GM19025 (cell line): ENCODE measurements at regions not wholly inside any gene's neighbourhood (a gene's known extent, or its start where the extent isn't known, plus 50 kb on each side); places are given as distances from the start of the nearest gene placed in this dataset.
"Not testable (repeated sequence)": the region's sequence is repeated elsewhere in the genome, so short reads cannot be mapped to it uniquely, and the experiment has no call there.

Source experiments
- ATAC-seq: cut with Tn5 transposase; IDR thresholded peaks from one replicate; pipeline ENCODE4 v1.9.1; 2021; ENCODE audit warnings: mild to moderate bottlenecking, low read depth, moderate library complexity; ENCODE audit not compliant: unreplicated experiment

- ATAC-seq = no peak
Measured at GRCh38 chr4:30117433-30117832, 602.7 kb upstream of the PCDH7 start.

GRCh38 chr4:30122711-30123110 is 597.5 kb upstream of the PCDH7 start:
- no peak for ATAC-seq

GRCh38 chr4:30124621-30125020 is 595.5 kb upstream of the PCDH7 start:
- ATAC-seq = not testable (repeated sequence)

GRCh38 chr4:30125868-30126267 is 594.3 kb upstream of the PCDH7 start:
- ATAC-seq = no peak

GRCh38 chr4:30126351-30126750 is 593.8 kb upstream of the PCDH7 start:
- ATAC-seq = no peak

GRCh38 chr4:30148828-30149227 is 571.3 kb upstream of the PCDH7 start:
- not testable (repeated sequence) for ATAC-seq

GRCh38 chr4:30149539-30149938 is 570.6 kb upstream of the PCDH7 start:
- ATAC-seq = not testable (repeated sequence)

- no peak for ATAC-seq
Measured at GRCh38 chr4:30153427-30153826, 566.7 kb upstream of the PCDH7 start.

GRCh38 chr4:30160140-30160539 is 560.0 kb upstream of the PCDH7 start:
- ATAC-seq = no peak

- ATAC-seq = no peak
Measured at GRCh38 chr4:30172416-30172815, 547.8 kb upstream of the PCDH7 start.

GRCh38 chr4:30181512-30181911 is 538.7 kb upstream of the PCDH7 start:
- ATAC-seq = no peak

GRCh38 chr4:30181918-30182317 is 538.3 kb upstream of the PCDH7 start:
- no peak for ATAC-seq

GRCh38 chr4:30182786-30183185 is 537.4 kb upstream of the PCDH7 start:
- ATAC-seq = no peak

GRCh38 chr4:30191902-30192301 is 528.3 kb upstream of the PCDH7 start:
- no peak for ATAC-seq

- no peak for ATAC-seq
Measured at GRCh38 chr4:30207389-30207788, 512.8 kb upstream of the PCDH7 start.

- no peak for ATAC-seq
Measured at GRCh38 chr4:30208731-30209435, 511.3 kb upstream of the PCDH7 start.

- not testable (repeated sequence) for ATAC-seq
Measured at GRCh38 chr4:30215973-30216372, 504.2 kb upstream of the PCDH7 start.

GRCh38 chr4:30245140-30245539 is 475.0 kb upstream of the PCDH7 start:
- ATAC-seq = no peak

- no peak for ATAC-seq
Measured at GRCh38 chr4:30256116-30256832, 463.9 kb upstream of the PCDH7 start.

- ATAC-seq = no peak
Measured at GRCh38 chr4:30258949-30259348, 461.2 kb upstream of the PCDH7 start.

GRCh38 chr4:30262379-30262778 is 457.8 kb upstream of the PCDH7 start:
- no peak for ATAC-seq

- ATAC-seq = no peak
Measured at GRCh38 chr4:30264465-30264864, 455.7 kb upstream of the PCDH7 start.
